GM12892 (cell line): ENCODE measurements at regions not wholly inside any gene's neighbourhood (a gene's known extent, or its start where the extent isn't known, plus 50 kb on each side); places are given as distances from the start of the nearest gene placed in this dataset.

Source experiments
- POLR2A ChIP-seq: IDR thresholded peaks from 2 replicates; pipeline ENCODE4 v1.6.1; 2011; ENCODE audit warnings: low read depth, low read length, control low read depth
- TAF1 ChIP-seq: IDR thresholded peaks from 2 replicates; pipeline ENCODE4 v1.6.1; 2011; ENCODE audit warnings: low read depth, mild to moderate bottlenecking, control low read depth, low read length, borderline replicate concordance

GRCh38 chr6:87870556-87870955, 168.5 kb upstream of the AKIRIN2 start:
- no peak for TF ChIP-seq TAF1
- no peak for TF ChIP-seq POLR2A
